ENCODE measurements at regions not wholly inside any gene's neighbourhood (a gene's known extent, or its start where the extent isn't known, plus 50 kb on each side); places are given as distances from the start of the nearest gene placed in this dataset.

DNA sequence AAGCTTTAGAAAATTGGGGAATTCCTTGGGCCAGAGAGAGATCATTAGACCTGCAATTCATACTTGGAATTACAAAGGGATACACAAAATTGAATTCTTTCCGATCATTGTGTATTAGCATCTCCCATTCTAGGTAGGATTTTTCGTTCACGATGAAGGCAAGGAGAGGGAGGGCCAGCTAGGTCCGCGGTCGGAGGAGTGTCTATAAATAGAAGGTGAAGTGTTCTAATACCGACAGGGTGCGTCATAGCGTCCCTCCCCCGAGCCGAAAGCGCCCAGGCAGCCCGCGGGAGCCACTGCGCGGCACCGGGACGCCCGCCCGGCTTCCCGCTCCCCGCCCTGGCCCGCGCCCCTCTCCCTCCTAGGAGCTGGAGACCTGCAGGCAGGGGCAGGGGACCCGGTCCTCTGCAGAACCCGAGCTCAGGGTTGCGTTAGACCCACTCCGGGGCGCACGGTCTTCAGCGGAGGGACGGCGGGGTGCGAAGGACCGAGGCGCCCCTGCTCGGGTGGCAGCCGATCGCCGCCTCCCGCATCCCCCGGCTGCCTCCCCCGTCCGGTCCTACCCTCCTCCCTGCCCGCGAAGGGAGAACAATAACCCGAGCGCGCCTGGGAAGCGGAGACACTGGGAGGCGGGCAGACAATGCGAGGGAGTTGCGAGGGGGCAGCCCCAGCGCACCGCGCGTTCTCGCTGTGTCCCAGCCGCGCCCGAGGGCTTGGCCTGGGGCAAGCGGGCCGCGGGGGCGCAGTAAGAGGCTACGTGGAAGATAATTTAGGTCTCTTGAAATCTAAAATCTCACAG, 114.2 kb upstream of the SERTAD2 start:
- Mint-ChIP-seq H3K36me3 (peaks cover 0 to 5% (median 0%) of the 10 kb centered on the region in 5 donors), H3K4me3 (peak overlapping the region; percentile 90 to 99 (median 96)), H3K27ac (peak overlapping the region; percentile 92 to 97 (median 95)), H3K4me1 (peaks cover 9 to 40% (median 23%) of the 10 kb centered on the region in 7 donors), H3K27me3 (peaks cover 0 to 15% (median 0%) of the 10 kb centered on the region in 5 donors), H3K9me3 (no peaks in the 10 kb centered on the region)
- peak; percentile 35 to 78 (median 55) for DNase-seq
- H3K36me3 ChIP-seq (ENCODE audit: control insufficient read depth in 2 of 3, insufficient read depth in 3 of 3, low read length in 3 of 3): no peaks in the 10 kb centered on the region
- intact Hi-C loops (cut with micrococcal nuclease): loop anchor here (1.0 to 10.0 kb wide), 15 partner anchors 17 to 1180 kb away; partner anchors contain the start of genes AFTPH (in 2 of the 2), SERTAD2 (in 2 of the 2), CEP68 (in 1 of the 2) and MDH1 (in 1 of the 2)
- H3K27ac ChIP-seq (ENCODE audit: low read depth, low read length): peak overlapping the region; percentile 73
- ChIA-PET POLR2A (interaction anchor here (0.6 to 2.8 kb wide), 20 partner anchors 9 to 440 kb away, joined by 3 to 37 read pairs (median 4); partner anchors contain the start of gene SERTAD2), CTCF (interaction anchor here (0.7 to 1.7 kb wide), 10 partner anchors 15 to 152 kb away, joined by 3 to 15 read pairs (median 4); no protein-coding TSS in a partner anchor)
- no peaks in the 10 kb centered on the region for H3K9me3 ChIP-seq (ENCODE audit: control insufficient read depth in 2 of 3, low read length in 3 of 3)
- peak overlapping the region; percentile 80 for H3K4me3 ChIP-seq (ENCODE audit: low read length)
- ATAC-seq: peak; percentile 89
- peaks cover 3 to 12% of the 10 kb centered on the region in 2 donors for H3K4me1 ChIP-seq (ENCODE audit: control insufficient read depth in 2 of 2, insufficient read depth in 2 of 2, low read length in 2 of 2)
- H3K27me3 ChIP-seq (ENCODE audit: control insufficient read depth in 2 of 2, insufficient read depth in 2 of 2, low read length in 2 of 2): no peaks in the 10 kb centered on the region

DNA sequence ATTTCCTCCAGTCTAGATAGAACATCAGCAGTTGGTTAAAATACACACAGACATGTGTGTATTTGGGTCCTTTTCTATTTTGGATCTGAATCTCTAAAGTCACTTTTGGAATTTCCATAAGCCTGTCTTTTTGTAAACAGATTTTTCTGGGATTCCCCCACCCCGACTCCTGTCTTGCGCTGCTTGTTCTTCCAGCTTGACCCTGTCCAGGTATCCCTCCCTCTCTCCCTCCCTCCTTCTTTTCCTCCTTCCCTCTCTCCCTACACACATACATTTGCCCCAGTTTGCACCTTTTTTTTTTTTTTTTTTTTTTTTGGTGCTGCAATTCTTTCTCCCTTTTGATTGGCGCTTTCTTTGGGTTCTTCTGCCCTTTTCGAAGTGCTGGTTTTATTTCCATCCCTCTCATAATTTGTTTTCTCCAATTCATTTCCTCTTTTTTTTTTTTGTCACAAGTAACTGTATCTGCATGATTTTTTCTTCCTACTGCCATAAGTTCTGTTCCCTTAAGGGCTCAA, 114.8 kb upstream of the SERTAD2 start:
- intact Hi-C loops (cut with micrococcal nuclease): loop anchor here (1.0 to 10.0 kb wide), 4 partner anchors 159 to 666 kb away; partner anchors contain the start of genes CEP68 (in 1 of the 2) and SPRED2 (in 1 of the 2)
- ChIA-PET CTCF (interaction anchor here (0.8 to 1.7 kb wide), 3 partner anchors 19 to 122 kb away, joined by 3 to 15 read pairs (median 7); no protein-coding TSS in a partner anchor), POLR2A (interaction anchor here (1.1 to 2.8 kb wide), 7 partner anchors 18 to 441 kb away, joined by 3 to 37 read pairs (median 5); partner anchors contain the start of gene SERTAD2)
- peak overlapping the region in 8 of 9 donors; percentile 67 to 95 (median 85) for H3K27ac Mint-ChIP-seq
- Histone ChIP-seq H3K27ac (ENCODE audit: low read depth, low read length) (peak overlapping the region; percentile 73), H3K4me3 (ENCODE audit: low read length) (peak overlapping the region; percentile 80), H3K36me3 (ENCODE audit: control insufficient read depth in 2 of 3, insufficient read depth in 3 of 3, low read length in 3 of 3) (no peaks in the 10 kb centered on the region), H3K4me1 (ENCODE audit: control insufficient read depth in 2 of 2, insufficient read depth in 2 of 2, low read length in 2 of 2) (peaks cover 3 to 12% of the 10 kb centered on the region in 2 donors), H3K27me3 (ENCODE audit: control insufficient read depth in 2 of 2, insufficient read depth in 2 of 2, low read length in 2 of 2) (no peaks in the 10 kb centered on the region), H3K9me3 (ENCODE audit: control insufficient read depth in 2 of 3, low read length in 3 of 3) (no peaks in the 10 kb centered on the region)
- H3K9me3 Mint-ChIP-seq: no peaks in the 10 kb centered on the region
- DNase-seq (no peak), ATAC-seq (no peak)
- H3K36me3 Mint-ChIP-seq: peaks cover 0 to 5% (median 0%) of the 10 kb centered on the region in 5 donors
- peak overlapping the region; percentile 87 to 99 (median 94) for H3K4me3 Mint-ChIP-seq
- peaks cover 0 to 15% (median 0%) of the 10 kb centered on the region in 5 donors for H3K27me3 Mint-ChIP-seq
- H3K4me1 Mint-ChIP-seq: peaks cover 8 to 35% (median 20%) of the 10 kb centered on the region in 7 donors

DNA sequence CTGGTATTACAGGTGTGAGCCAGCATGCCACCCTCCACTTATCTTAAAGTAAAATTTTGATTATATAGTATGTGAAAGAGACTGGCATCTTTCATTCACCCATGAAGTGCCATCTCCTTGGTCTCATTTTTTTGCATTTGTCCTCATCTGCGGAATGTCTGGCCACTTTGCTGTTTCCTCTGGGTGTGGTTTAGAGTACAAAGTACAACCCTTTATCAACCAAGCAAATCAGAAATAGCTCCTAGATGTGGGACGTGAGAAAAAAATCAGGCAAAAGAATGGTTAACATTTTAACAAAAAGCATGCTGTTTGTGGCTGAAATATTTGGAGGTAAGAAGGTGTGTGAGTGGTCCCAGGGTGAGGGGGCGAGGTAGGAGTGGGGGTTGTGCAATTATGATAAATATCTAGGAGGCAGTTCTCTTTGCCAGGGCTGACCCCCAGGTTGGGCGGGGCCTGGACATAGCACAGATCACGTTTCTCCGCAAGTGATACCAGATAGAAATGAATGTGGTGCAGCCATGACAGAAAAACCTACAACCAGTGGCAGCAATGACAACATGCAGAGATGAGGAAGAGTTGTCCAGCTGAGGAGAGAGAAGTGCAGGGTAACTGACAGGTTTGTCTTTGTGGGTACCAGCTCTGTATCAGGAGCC, 115.8 kb upstream of the SERTAD2 start:
- Histone ChIP-seq H3K4me1 (ENCODE audit: control insufficient read depth in 2 of 2, insufficient read depth in 2 of 2, low read length in 2 of 2) (peaks cover 3 to 12% of the 10 kb centered on the region in 2 donors), H3K4me3 (ENCODE audit: low read length) (no peak overlapping the region), H3K9me3 (ENCODE audit: control insufficient read depth in 2 of 3, low read length in 3 of 3) (no peaks in the 10 kb centered on the region), H3K36me3 (ENCODE audit: control insufficient read depth in 2 of 3, insufficient read depth in 3 of 3, low read length in 3 of 3) (no peaks in the 10 kb centered on the region), H3K27ac (ENCODE audit: low read depth, low read length) (no peak overlapping the region), H3K27me3 (ENCODE audit: control insufficient read depth in 2 of 2, insufficient read depth in 2 of 2, low read length in 2 of 2) (no peaks in the 10 kb centered on the region)
- peaks cover 0 to 15% (median 0%) of the 10 kb centered on the region in 5 donors for H3K27me3 Mint-ChIP-seq
- peaks cover 0 to 5% (median 0%) of the 10 kb centered on the region in 5 donors for H3K36me3 Mint-ChIP-seq
- CTCF ChIA-PET: interaction anchor here (1.2 to 1.8 kb wide), 2 partner anchors 49 to 123 kb away, joined by 3 to 4 read pairs; no protein-coding TSS in a partner anchor
- ATAC-seq (no peak), DNase-seq (no peak)
- H3K27ac Mint-ChIP-seq: peak overlapping the region in 3 of 9 donors; percentile 17 to 79 (median 27)
- H3K4me1 Mint-ChIP-seq: peaks cover 8 to 36% (median 20%) of the 10 kb centered on the region in 7 donors
- intact Hi-C loops (cut with micrococcal nuclease): loop anchor here (5.0 to 10.0 kb wide), 3 partner anchors 182 to 665 kb away; partner anchors contain the start of genes CEP68 (in 1 of the 2) and SPRED2 (in 1 of the 2)
- POLR2A ChIA-PET: interaction anchor here (0.5 to 2.8 kb wide), 5 partner anchors 17 to 160 kb away, joined by 4 to 37 read pairs (median 4); no protein-coding TSS in a partner anchor
- H3K9me3 Mint-ChIP-seq: no peaks in the 10 kb centered on the region
- H3K4me3 Mint-ChIP-seq: peak overlapping the region in 5 of 10 donors; percentile 93 to 99 (median 95)

DNA sequence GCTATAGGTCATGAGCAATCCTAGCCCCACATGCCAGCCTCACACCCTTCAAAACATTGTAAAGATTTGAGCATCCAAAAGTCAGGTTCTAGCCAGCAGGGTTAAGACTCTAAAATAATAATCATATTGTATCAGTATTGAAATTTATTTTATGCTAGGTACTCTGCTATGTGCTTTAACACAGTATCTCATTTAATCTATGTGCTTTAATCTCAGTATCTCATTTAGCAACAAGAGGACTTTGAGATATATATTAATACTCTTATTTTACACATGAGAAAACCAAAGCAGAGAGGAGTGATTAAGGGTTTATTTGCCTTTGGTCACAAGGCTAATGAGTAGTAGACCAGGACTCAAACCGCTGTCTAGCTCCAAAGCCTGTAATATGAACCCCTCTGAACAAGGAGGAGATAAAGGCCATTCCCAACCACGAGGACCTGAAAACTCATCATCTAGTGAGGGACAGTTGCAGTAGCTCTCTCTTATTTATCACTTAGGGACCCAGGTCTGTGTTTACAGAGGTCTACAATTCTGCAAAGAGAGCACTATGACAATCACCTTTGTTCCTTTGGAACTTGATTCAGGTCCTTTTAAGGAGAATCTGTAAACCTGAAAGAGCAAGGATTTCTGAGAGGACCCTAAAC, 116.5 kb upstream of the SERTAD2 start:
- Mint-ChIP-seq H3K36me3 (peaks cover 0 to 8% (median 0%) of the 10 kb centered on the region in 5 donors), H3K27me3 (peaks cover 0 to 15% (median 0%) of the 10 kb centered on the region in 5 donors), H3K4me1 (peaks cover 8 to 34% (median 20%) of the 10 kb centered on the region in 7 donors), H3K4me3 (peak overlapping the region in 2 of 10 donors; percentile 39 to 54), H3K27ac (peak overlapping the region in 2 of 9 donors; percentile 17 to 35), H3K9me3 (no peaks in the 10 kb centered on the region)
- Histone ChIP-seq H3K27ac (ENCODE audit: low read depth, low read length) (no peak overlapping the region), H3K36me3 (ENCODE audit: control insufficient read depth in 2 of 3, insufficient read depth in 3 of 3, low read length in 3 of 3) (no peaks in the 10 kb centered on the region), H3K4me1 (ENCODE audit: control insufficient read depth in 2 of 2, insufficient read depth in 2 of 2, low read length in 2 of 2) (peaks cover 3 to 12% of the 10 kb centered on the region in 2 donors), H3K9me3 (ENCODE audit: control insufficient read depth in 2 of 3, low read length in 3 of 3) (no peaks in the 10 kb centered on the region), H3K27me3 (ENCODE audit: control insufficient read depth in 2 of 2, insufficient read depth in 2 of 2, low read length in 2 of 2) (no peaks in the 10 kb centered on the region), H3K4me3 (ENCODE audit: low read length) (no peak overlapping the region)
- ATAC-seq (no peak), DNase-seq (no peak)
- CTCF ChIA-PET: interaction anchor here (1.2 to 1.8 kb wide), 2 partner anchors 49 to 124 kb away, joined by 3 to 4 read pairs; no protein-coding TSS in a partner anchor
- POLR2A ChIA-PET: interaction anchor here (0.5 to 1.6 kb wide), 5 partner anchors 18 to 160 kb away, joined by 3 to 5 read pairs (median 4); partner anchors contain the start of gene SERTAD2
- intact Hi-C loops (cut with micrococcal nuclease): no loop called here

DNA sequence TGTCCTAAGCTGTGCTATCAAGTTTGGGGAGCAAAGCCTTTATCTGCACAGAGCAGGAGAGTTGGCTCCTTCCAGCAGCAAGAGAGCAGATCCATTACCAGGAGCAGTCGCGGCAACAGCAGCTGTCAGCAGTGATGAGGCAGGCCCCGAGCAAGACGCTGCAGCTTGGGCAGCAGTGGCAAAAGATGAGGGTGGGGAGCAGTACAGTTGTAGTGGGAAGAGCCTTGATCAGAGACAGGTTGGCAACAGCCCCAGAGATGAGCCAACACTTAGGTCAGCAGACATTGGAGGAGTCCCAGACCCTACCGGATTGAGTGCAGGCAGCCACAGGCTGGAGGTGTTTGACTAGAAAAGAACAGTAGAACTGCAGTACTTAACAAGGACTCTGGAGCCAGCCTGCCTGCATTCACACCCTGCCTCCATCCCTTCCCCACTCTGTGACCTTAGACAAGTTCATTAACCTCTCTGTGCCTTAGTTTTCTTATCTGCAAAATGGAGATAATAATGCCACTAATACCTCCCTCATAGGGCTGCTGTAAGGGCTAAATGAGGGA, 117.1 kb upstream of the SERTAD2 start:
- H3K27ac ChIP-seq (ENCODE audit: low read depth, low read length): no peak overlapping the region
- H3K4me1 ChIP-seq (ENCODE audit: control insufficient read depth in 2 of 2, insufficient read depth in 2 of 2, low read length in 2 of 2): peaks cover 3 to 12% of the 10 kb centered on the region in 2 donors
- no peak for ATAC-seq
- no peak overlapping the region for H3K4me3 Mint-ChIP-seq
- CTCF ChIA-PET: interaction anchor here (1.2 to 1.8 kb wide), 2 partner anchors 48 to 125 kb away, joined by 3 to 4 read pairs; no protein-coding TSS in a partner anchor
- H3K36me3 ChIP-seq (ENCODE audit: control insufficient read depth in 2 of 3, insufficient read depth in 3 of 3, low read length in 3 of 3): no peaks in the 10 kb centered on the region
- no peak overlapping the region for H3K27ac Mint-ChIP-seq
- H3K4me1 Mint-ChIP-seq: peaks cover 8 to 30% (median 17%) of the 10 kb centered on the region in 7 donors
- H3K4me3 ChIP-seq (ENCODE audit: low read length): no peak overlapping the region
- H3K27me3 Mint-ChIP-seq: peaks cover 0 to 15% (median 0%) of the 10 kb centered on the region in 5 donors
- H3K36me3 Mint-ChIP-seq: peaks cover 0 to 5% (median 0%) of the 10 kb centered on the region in 5 donors
- DNase-seq: no peak
- POLR2A ChIA-PET: interaction anchor here (0.6 to 1.6 kb wide), 4 partner anchors 19 to 119 kb away, joined by 3 to 5 read pairs (median 4); partner anchors contain the start of gene SERTAD2
- intact Hi-C loops (cut with micrococcal nuclease): no loop called here
- no peaks in the 10 kb centered on the region for H3K9me3 ChIP-seq (ENCODE audit: control insufficient read depth in 2 of 3, low read length in 3 of 3)
- peaks cover 0 to under 1% (median under 1%) of the 10 kb centered on the region in 11 donors for H3K9me3 Mint-ChIP-seq
- no peaks in the 10 kb centered on the region for H3K27me3 ChIP-seq (ENCODE audit: control insufficient read depth in 2 of 2, insufficient read depth in 2 of 2, low read length in 2 of 2)

All from naive thymus-derived CD4-positive, alpha-beta T cell (primary cell).